Stomach (tissue), 8 donors: ENCODE measurements at regions not wholly inside any gene's neighbourhood (a gene's known extent, or its start where the extent isn't known, plus 50 kb on each side); places are given as distances from the start of the nearest gene placed in this dataset.
"Not testable (repeated sequence)": the region's sequence is repeated elsewhere in the genome, so short reads cannot be mapped to it uniquely, and the experiment has no call there.

Source experiments
- DNase-seq, 2 donors: peaks; one replicate each; pipeline versions ENCODE4 v3.0.0 to v3.0.0-alpha.2; 2013 to 2019
- H3K27ac ChIP-seq, 5 donors: fragments of 200-600 bp in 4 of 5; sonication (generic) in 4 of 5; one replicate each; pipeline ENCODE4 v1.5.1; 2013 to 2019; ENCODE audit warnings: mild to moderate bottlenecking in 1 of 5, moderate library complexity in 1 of 5
- H3K27me3 ChIP-seq, 3 donors: fragments of 200-600 bp; sonication (generic); one replicate each; pipeline ENCODE4 v1.5.1; 2017 to 2019; ENCODE audit warnings: mixed run types in 1 of 3
- H3K36me3 ChIP-seq, 4 donors: fragments of 200-600 bp; sonication (generic); 1 replicate in 3 of 4; 2 replicates in 1 of 4; pipeline ENCODE4 v1.5.1; 2016 to 2019
- H3K4me1 ChIP-seq, 4 donors: fragments of 200-600 bp; sonication (generic); one replicate each; pipeline ENCODE4 v1.5.1; 2016 to 2019
- H3K4me3 ChIP-seq, 4 donors: fragments of 200-600 bp; sonication (generic) in 3 of 4; one replicate each; pipeline ENCODE4 v1.5.1; 2016 to 2019; ENCODE audit warnings: mild to moderate bottlenecking in 1 of 4
- H3K9me3 ChIP-seq, 4 donors: fragments of 200-600 bp; sonication (generic); one replicate each; pipeline ENCODE4 v1.5.1; 2016 to 2019
- EP300 ChIP-seq: sonication (generic); formaldehyde crosslinking; IDR thresholded peaks from one replicate; pipeline ENCODE4 v1.6.1; 2017; ENCODE audit warnings: antibody characterized with exemption
- POLR2A ChIP-seq, 4 donors: fragments of 450-650 bp; IDR thresholded peaks; one replicate each; pipeline ENCODE4 v1.6.1; 2016; ENCODE audit warnings: antibody characterized with exemption in 4 of 4, control low read depth in 2 of 4, mild to moderate bottlenecking in 1 of 4, moderate library complexity in 1 of 4
- POLR2AphosphoS5 ChIP-seq, 3 donors: sonication (generic); formaldehyde crosslinking; IDR thresholded peaks; one replicate each; pipeline ENCODE4 v1.6.1; 2016; ENCODE audit warnings: antibody characterized with exemption in 3 of 3
- WGBS, 5 donors: extraction: QIAGEN DNeasy Blood & Tissue Kit in 3 of 5; methylation state at CpG; one replicate each; pipeline versions ENCODE4 v1.1.5 to v1.1.7; 2013 to 2018; 5-methylcytosine and 5-hydroxymethylcytosine counted together
- intact Hi-C: fragments of 100-400 bp; cut with DNase I; formaldehyde crosslinking; loops from one replicate; pipeline ENCODE4 v1.15.1; 2023; ENCODE audit warnings: low total_unique reads
- TF ChIP-seq, protein P1 (sequence below), 7 experiments: fragments of 450-650 bp in 4 of 7; fragments of 200-600 bp in 3 of 7; sonication (generic) in 3 of 7; IDR thresholded peaks; one replicate each; pipeline ENCODE4 v1.5.1; 2016 to 2019; ENCODE audit warnings: antibody characterized with exemption in 7 of 7, control low read depth in 2 of 7, mild to moderate bottlenecking in 1 of 7
- donor health status: healthy with polysubstance abuse.
- donor health status: Bipolar disorder and iron deficiency.
- donor health status: healthy.

DNA sequence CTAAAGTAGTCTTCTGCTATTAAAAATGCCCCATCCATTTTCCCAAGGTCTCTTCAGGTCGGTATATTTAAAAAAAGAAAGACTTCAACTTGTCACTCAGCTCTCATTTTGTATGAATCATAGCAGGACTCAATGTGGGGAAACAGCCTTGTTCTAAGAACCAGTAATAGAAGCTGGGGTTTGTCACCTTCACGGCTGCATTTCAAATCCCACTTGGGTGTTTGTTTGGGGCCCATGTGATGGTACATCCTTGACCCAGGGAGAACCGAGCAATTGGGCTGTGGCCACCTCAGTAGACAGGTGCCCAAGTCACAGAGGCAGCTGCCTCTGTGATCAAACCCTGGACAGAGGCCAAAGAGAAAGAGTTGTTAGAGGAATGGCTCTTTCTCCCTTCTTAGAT lies 70.3 kb upstream of the ARL8B start:
- Histone ChIP-seq H3K36me3 (no peaks in the 10 kb centered on the region), H3K27ac (no peak overlapping the region), H3K4me1 (peaks cover 0 to 7% (median 0%) of the 10 kb centered on the region in 4 donors), H3K4me3 (no peak overlapping the region), H3K27me3 (no peaks in the 10 kb centered on the region), H3K9me3 (no peaks in the 10 kb centered on the region)
- intact Hi-C loops = loop anchor here (10.0 kb wide), 1 partner anchor 347 kb away; no protein-coding TSS in a partner anchor
- 52 to 60% (median 59%) methylated on average over 3 of the region's 3 CpGs for WGBS, 5 donors
- no peak for DNase-seq
- no peak for TF ChIP-seq EP300
- TF ChIP-seq, protein P1, sequence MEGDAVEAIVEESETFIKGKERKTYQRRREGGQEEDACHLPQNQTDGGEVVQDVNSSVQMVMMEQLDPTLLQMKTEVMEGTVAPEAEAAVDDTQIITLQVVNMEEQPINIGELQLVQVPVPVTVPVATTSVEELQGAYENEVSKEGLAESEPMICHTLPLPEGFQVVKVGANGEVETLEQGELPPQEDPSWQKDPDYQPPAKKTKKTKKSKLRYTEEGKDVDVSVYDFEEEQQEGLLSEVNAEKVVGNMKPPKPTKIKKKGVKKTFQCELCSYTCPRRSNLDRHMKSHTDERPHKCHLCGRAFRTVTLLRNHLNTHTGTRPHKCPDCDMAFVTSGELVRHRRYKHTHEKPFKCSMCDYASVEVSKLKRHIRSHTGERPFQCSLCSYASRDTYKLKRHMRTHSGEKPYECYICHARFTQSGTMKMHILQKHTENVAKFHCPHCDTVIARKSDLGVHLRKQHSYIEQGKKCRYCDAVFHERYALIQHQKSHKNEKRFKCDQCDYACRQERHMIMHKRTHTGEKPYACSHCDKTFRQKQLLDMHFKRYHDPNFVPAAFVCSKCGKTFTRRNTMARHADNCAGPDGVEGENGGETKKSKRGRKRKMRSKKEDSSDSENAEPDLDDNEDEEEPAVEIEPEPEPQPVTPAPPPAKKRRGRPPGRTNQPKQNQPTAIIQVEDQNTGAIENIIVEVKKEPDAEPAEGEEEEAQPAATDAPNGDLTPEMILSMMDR (IDR thresholded peaks at IDR 0.05) = no peak
- TF ChIP-seq POLR2A (IDR thresholded peaks at IDR 0.05) = no peak
- TF ChIP-seq POLR2AphosphoS5 (IDR thresholded peaks at IDR 0.05) = no peak

DNA sequence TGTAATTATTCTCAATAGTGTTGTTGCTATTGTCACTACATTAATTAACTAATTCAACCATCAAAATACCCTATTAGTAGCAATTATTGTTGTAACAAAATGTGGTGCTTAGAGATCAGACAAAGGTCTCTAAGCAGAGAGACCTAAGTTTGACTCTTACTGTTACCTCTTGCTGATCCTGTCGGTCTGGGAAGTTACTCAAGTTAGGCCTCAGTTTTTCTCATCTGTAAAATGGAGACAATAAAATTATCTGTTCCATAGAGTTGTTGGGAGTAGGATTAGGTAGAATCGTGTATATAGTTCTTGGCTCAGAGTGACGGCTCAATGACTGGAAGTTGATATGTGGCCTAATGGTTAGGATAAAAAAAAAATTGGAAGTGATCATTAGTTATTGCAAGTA lies 69.8 kb upstream of the ARL8B start:
- Histone ChIP-seq H3K27me3 (no peaks in the 10 kb centered on the region), H3K4me1 (peaks cover 0 to 11% (median under 1%) of the 10 kb centered on the region in 4 donors), H3K36me3 (no peaks in the 10 kb centered on the region), H3K27ac (peak overlapping the region in 1 of 5 donors; percentile 67), H3K9me3 (no peaks in the 10 kb centered on the region), H3K4me3 (no peak overlapping the region)
- TF ChIP-seq POLR2A (IDR thresholded peaks at IDR 0.05) (no peak), POLR2AphosphoS5 (IDR thresholded peaks at IDR 0.05) (no peak), EP300 (no peak)
- TF ChIP-seq, protein P1 (IDR thresholded peaks at IDR 0.05) = no peak
- no peak for DNase-seq
- intact Hi-C loops = loop anchor here (10.0 kb wide), 1 partner anchor 347 kb away; no protein-coding TSS in a partner anchor
- 84 to 96% (median 89%) methylated on average over 3 of the region's 3 CpGs for WGBS, 5 donors

DNA sequence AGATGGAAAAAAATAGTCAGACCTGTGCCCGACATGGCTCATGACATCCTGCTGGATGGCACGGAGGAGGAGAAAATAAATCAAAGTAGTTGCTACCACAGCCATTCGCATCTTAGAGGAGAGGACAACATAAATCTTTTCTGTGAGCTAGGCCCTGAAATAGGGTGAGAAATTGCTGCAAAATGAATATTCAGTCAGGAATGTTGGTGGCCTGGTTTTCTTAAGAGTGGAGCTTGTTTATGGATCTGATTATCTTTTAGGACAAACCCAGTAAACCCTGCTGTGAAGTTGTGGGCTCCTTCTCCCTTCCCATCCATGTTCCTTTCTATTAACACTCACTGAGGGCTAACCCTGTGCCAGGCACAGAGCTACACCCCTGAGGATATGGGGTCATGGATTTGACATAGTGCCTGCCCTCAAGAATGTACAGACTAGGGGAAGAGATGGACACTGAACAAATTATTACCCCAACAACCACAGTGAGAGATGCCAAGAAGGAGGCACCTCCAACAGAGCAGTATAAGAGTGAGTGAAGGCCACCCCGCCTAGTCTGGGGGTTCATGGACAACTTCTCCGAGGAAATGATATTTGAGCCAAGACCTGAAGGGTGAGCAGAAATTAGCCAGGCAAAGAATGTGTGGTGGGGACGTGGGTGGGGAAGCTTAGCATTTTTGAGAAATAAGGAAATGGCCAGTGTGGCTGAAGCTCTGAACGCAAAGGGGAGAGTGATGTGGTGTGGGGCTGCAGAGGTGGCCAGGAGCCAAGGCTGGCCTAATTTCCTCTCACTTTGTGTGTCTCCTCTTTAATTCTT lies 68.9 kb upstream of the ARL8B start:
- intact Hi-C loops = loop anchor here (10.0 kb wide), 1 partner anchor 348 kb away; no protein-coding TSS in a partner anchor
- Histone ChIP-seq H3K4me3 (no peak overlapping the region), H3K9me3 (no peaks in the 10 kb centered on the region), H3K4me1 (peaks cover 0 to 21% (median 4%) of the 10 kb centered on the region in 4 donors), H3K27me3 (no peaks in the 10 kb centered on the region), H3K27ac (peak overlapping the region in 2 of 5 donors; percentile 25 to 67), H3K36me3 (no peaks in the 10 kb centered on the region)
- peak in 1 of 2 donors; percentile 19 for DNase-seq
- TF ChIP-seq, protein P1 (IDR thresholded peaks at IDR 0.05) = no peak
- TF ChIP-seq POLR2A (IDR thresholded peaks at IDR 0.05) (no peak), POLR2AphosphoS5 (IDR thresholded peaks at IDR 0.05) (peak in 1 of 3 donors; percentile 54), EP300 (no peak)
- WGBS, 5 donors = 70 to 87% (median 86%) methylated on average over 7 of the region's 7 CpGs

DNA sequence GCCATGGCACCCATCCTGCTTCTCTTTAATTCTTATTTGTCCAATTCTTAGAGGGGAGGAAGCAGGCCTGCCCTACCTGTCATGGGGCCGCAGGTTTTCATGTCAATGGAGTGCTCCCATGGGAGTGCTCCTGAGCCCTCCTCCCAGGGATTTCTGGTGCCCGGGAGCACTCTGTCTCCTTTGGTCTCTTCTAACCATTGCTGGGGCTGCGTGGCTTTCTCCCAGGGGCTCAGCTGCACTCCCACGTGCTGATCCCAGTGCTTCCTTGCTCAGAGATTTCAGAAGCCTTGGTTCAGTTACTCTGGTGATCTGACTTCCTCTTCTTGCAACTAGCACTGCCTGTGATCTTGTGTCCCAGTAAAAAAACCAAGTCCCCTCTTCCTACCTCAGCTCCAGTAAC lies 68.0 kb upstream of the ARL8B start:
- Histone ChIP-seq H3K36me3 (no peaks in the 10 kb centered on the region), H3K4me1 (peaks cover 0 to 21% (median 4%) of the 10 kb centered on the region in 4 donors), H3K9me3 (no peaks in the 10 kb centered on the region), H3K4me3 (no peak overlapping the region), H3K27me3 (no peaks in the 10 kb centered on the region), H3K27ac (peak overlapping the region in 2 of 5 donors; percentile 25 to 67)
- intact Hi-C loops = loop anchor here (10.0 kb wide), 1 partner anchor 349 kb away; no protein-coding TSS in a partner anchor
- WGBS, 5 donors = 72 to 89% (median 82%) methylated on average over 4 of the region's 4 CpGs
- DNase-seq = no peak
- no peak for TF ChIP-seq POLR2A (IDR thresholded peaks at IDR 0.05)
- TF ChIP-seq, protein P1 (IDR thresholded peaks at IDR 0.05) = no peak
- TF ChIP-seq POLR2AphosphoS5 (IDR thresholded peaks at IDR 0.05) = no peak
- TF ChIP-seq EP300 = no peak

DNA sequence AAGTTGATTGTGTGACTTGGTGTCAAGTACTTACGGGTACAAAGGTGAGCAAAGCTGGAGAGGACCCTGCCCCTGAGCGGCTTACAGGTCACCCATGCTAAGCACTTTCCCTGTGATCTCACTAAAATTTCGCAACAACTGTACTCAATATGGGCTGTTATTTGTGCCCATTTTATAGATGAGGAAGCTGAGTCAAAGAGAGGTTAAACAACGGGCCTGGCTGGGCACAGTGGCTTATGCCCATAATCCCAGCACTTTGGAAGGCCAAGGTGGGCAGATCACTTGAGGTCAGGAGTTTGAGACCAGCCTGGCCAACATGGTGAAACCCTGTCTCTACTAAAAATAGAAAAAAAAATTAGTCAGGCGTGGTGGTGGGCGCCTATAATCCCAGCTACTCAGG lies 67.5 kb upstream of the ARL8B start:
- Histone ChIP-seq H3K27ac (peak overlapping the region in 1 of 5 donors; percentile 67), H3K4me1 (peaks cover 0 to 21% (median 4%) of the 10 kb centered on the region in 4 donors)
- H3K36me3 ChIP-seq, H3K9me3 ChIP-seq, H3K4me3 ChIP-seq, DNase-seq, H3K27me3 ChIP-seq: not testable (repeated sequence)
- 63 to 77% (median 73%) methylated on average over 6 of the region's 6 CpGs for WGBS, 5 donors
- intact Hi-C loops = loop anchor here (10.0 kb wide), 1 partner anchor 350 kb away; no protein-coding TSS in a partner anchor
